CD4-positive, alpha-beta T cell treated with Interleukin-1 beta for 1 hour (primary cell): ENCODE measurements at regions not wholly inside any gene's neighbourhood (a gene's known extent, or its start where the extent isn't known, plus 50 kb on each side); places are given as distances from the start of the nearest gene placed in this dataset.
A peak's percentile ranks its signal among the peaks of the same experiment; 100 is the strongest.

Experiments
- DNase-seq, 2 donors: peaks; one replicate each; pipeline ENCODE4 v3.0.0-alpha.2; 2020 to 2022

DNA sequence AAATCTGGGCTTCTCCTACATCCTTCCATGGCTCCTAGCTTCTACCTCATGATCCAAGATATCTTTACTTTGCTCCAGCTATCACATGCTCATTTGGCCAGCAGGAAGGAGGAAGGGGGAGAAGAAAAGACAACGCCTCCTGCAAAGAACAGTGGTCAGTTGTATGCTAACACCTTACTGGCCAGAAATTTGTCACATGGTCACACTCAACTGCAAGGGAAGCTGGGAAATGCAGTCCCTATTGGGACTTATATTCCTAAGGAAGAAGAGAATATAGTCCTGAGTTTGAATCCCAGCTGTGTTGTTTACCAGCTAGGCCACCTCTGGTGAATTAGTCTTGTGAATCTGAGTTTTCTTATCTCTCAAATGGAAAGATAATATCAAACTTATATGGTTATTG is 272.0 kb downstream of the BLID start:
- DNase-seq: no peak

DNA sequence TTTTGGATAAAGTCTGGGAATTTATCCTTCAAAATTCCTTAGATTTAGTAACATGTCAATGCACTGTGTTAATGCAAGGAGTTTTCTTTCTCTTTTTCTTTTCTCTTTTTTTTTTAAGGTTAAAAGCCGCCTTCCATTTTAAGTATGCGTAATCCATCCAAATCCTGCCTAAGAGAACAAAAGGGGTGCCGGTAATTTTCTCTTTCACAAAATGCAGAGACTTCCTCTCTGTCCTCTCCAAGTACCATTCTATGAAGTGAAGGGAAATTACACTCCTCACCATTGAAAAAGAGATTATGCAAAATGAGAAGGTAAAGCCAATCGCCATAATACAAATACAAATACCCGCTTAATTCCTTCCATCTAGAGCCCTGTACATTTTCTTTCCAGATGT is 273.8 kb downstream of the BLID start:
- no peak for DNase-seq

DNA sequence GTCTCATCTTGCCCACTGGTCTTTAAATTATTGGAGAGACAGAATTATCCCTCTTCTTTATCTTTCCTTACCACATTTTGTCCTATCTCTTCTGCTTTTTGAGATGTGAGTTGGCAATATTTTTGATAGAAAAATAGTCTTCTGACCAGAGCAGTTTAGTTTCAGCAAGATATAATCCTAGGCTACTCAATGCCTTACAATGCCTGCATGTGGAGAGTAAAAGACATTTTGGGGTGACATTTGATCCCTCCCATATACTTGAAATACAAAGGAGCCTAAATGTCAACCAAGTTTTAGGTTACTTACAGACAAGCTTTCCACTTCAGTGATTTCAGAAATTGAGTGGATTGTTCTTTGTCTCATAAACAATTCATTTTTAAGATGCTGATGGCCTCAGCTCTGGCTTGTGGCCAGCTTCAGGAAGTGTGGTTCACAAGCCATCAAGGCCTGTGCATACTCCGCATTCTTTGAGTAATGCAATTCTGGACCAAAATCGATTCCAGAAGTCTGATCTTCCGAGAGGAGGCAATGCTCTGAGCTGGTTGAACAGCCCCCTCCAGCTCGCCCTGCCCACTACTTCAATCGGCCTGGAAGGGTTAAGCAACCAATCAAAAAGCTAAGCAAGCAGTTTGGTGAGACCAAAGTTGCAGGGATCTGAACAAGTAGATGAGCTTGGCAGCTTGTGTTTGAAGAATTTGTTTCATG is 274.4 kb downstream of the BLID start:
- no peak for DNase-seq

DNA sequence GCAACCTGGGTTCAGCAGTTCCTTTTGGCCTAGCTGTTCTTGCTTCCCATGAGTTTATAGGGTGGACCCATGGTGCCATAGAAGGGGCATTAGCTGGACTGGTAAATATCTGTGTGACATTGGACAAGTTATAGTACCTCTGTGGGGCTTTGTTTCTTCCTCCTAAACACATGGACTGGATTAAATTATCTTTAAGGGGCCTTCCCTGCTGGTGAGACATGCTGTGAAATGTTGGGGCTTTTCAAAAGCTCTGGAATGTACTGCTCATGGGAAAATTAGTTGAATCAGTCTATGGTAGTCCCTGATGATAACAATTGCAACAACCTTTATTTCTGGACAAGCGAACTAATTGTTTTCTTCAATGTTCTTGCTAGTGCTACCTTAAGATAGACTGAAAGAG is 276.2 kb downstream of the BLID start:
- DNase-seq: no peak

- DNase-seq: no peak
These were observed 277.4 kb downstream of the BLID start for GRCh38 chr11:121838571-121838970.

DNA sequence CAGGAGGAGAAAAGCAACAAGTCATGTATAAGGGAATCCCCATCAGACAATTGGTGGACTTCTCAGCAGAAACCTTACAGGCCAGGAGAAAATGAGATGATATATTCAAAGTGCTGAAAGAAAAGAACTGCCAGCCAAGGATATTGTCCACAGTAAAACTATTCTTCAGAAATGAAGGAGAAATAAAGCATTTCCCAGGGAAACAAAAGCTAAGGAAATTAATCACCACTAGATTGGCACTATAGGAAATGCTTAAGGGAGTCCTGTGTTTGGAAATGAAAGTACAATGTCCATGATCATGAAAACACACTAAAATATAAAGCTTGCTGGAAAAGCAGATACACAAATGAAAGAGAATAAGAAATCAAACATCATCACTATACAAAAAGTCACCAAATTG is 282.0 kb downstream of the BLID start:
- no peak for DNase-seq

- DNase-seq: peak in 1 of 2 donors; percentile 1
These were observed 286.8 kb downstream of the BLID start for GRCh38 chr11:121829159-121829643.

DNA sequence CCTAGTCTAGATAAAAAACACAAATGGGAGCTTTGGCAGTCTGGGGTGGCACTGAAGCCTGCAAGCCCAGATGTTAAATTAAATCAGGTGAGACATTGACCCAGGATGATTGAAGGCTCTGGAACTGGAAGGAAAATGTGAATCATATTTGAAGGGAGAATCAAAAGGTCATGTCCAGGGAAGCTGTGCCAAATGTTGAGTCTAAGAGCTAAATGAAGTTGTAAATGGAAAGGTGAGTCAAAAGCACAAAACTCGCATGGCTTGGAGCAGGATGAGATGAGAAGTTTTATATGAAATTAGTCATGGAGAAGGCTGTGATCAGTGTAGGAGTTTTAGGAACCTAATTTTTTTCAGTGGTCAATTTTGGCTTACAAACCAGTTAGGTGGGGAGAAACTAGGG is 301.1 kb downstream of the BLID start:
- no peak for DNase-seq

- no peak for DNase-seq
These were observed 301.7 kb downstream of the BLID start for GRCh38 chr11:121814296-121814695.

- no peak for DNase-seq
These were observed 305.7 kb downstream of the BLID start for GRCh38 chr11:121810291-121810690.

DNA sequence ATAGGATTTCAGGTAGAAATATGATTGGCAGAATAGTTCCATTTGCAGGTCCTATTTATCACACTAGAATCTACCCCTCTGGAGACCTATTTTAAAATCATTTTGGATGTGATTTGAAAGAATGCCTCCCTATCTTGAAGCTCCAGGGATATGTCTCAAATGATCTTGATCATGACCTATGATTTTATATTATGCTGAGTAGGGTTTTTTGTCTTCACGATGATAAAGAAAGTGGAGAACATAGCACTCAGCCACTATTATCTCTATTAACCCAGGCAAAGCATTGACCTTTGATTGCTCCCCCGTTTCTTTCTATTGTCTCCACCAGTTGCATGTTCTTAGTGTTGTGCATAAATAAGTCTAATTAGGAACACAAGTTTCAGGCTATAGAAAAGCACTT is 307.9 kb downstream of the BLID start:
- DNase-seq: no peak

- DNase-seq: no peak
These were observed 309.0 kb downstream of the BLID start for GRCh38 chr11:121807051-121807450.

DNA sequence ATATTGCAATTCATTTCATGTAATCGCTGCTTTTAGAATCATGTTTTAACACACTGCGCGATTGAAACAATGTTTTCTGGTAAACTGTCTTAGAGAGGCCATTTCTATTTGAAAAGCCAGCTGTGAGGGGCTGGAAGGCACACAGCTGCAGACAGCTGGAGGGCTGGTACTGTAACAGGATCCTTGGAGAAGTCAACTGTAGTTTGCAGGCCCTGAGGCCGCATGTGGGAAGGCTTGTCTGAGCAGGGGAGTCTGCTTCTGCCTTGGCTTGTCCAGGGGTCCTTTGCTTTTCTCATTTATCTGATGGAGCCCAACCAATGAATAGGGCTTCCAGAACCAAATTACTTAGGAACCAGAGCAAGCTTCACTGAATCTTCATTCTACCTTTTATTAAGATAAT is 313.5 kb downstream of the BLID start:
- no peak for DNase-seq

DNA sequence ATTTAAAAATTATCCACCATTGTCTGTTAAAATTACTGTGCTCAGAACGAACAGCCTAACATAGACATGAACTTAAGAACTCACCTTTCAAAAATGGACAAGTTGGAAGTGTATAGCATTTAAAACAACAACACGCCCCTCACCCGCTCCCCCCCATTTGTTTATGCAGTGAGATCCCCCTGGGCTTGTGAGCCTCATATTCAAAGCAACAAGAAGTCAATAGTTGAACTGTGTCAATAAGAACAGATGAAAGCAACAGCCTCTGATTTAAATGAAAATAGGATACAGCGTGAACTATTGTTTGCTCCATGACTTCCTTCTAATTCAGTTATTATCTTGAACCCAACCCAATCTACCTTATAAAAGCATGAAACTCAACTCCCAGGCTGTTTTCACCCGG is 314.2 kb downstream of the BLID start:
- no peak for DNase-seq

GRCh38 chr11:121801394-121801748 is 314.6 kb downstream of the BLID start:
- DNase-seq: no peak

DNA sequence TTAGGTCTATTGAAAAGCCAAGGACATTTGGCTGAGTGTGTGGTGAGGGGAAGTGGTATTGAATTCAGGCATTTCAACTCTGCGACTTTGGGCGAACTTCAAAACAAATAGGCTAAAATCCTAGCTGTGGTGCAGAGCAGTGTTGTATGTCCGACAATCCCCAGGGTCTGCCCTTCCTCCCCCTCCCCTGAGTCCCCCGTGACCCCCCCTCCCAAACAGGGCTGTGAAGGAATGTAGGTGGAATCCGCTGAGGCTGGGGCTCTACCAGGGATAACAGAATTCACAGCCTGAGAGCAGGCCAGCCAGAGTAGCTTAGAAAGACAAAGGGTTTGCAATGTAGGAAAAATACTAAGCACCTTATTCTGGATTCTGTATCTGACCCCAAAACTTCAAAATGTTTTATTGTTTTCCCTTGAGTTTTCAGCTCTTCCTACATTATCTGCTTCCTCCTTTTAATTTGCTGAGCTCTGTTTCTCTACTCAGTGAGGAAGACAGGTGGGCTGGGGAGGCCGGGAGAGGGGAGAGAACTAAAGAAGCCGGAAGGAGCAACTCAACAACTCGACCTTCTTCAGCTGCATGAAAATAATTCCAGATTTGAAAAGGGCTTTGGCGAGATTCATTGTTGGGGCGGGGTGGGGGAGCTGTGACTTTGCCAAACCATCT is 315.2 kb downstream of the BLID start:
- no peak for DNase-seq

DNA sequence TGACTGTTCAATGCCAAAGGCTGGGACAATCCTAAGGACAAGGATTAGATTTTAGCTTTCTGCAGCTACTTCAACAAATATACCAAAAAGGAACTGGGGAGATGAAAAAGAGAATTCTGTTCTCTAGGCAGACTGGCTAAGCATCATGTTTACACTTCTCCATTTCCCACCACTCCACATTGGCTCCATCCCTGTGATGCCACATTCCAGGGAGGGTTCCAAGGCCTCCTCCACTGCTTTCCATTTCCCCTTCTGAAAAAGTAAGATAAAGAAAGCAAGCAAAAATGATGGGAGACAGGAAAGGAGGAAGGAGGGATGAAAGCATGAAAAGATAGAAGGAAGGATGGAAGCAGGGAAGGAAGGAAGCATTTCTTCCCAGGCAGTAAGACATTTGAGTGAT is 315.8 kb downstream of the BLID start:
- no peak for DNase-seq

GRCh38 chr11:121797496-121797895 is 318.5 kb downstream of the BLID start:
- no peak for DNase-seq

DNA sequence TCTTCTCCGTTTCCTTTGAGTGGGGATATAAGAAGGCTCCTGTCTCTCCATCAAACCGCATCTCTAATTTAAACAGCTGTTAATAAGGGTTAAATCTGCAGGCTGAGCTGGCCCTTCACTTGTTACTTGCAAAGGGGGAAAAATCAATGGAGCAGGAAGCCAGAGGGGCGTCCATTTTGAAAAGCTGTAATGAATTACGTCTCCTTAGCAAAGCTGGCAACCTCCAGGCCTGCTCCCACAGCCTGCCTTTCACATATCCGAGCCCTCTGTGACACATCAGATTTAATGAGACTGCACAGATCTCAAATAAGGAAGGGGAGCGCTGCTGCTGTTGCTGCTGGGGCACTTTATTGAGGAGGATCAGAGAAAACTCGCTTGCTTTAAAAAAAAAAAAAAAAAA is 320.8 kb downstream of the BLID start:
- DNase-seq: no peak

- DNase-seq: no peak
These were observed 321.3 kb downstream of the BLID start for GRCh38 chr11:121794671-121795141.

DNA sequence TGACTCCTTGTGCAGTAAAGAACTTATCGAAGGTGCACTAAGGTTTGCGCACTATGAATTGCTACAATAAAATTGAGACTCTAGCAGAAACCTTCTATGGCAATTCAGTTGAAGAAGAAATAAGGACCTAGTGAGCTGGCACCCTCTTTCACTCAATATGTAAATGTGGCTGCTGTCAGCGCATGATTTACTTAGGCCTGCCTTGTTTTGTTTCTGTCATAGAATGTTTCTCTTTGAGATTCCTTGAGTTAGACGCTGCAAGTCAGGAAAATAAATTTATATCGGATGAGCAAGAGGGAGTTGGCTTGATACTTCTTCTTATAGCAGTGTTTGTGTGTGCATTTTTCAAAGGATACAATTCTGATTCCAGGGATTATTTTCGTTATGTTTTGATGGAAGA is 322.1 kb downstream of the BLID start:
- no peak for DNase-seq

DNA sequence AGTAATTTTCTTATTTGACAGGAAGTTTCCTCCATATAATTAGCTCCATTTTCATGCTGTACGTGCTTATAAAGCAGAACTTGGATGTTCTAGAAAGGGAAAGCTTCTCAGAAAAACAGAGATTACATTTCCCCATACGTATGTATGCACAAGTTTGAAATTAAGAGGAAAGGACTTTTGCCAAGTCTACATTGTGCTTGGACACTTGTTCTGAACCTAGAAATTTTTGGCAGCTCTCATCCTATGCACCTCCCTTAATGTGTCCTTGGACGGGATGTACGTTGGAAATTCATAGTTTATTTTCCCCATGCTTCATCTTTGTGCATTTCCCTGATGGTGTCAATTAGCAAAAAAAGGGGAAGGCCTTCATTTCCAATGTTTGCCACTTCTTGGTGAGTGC is 322.7 kb downstream of the BLID start:
- DNase-seq: no peak

GRCh38 chr11:121792185-121792584 is 323.8 kb downstream of the BLID start:
- no peak for DNase-seq

- DNase-seq: no peak
These were observed 325.6 kb downstream of the BLID start for GRCh38 chr11:121790430-121790829.

DNA sequence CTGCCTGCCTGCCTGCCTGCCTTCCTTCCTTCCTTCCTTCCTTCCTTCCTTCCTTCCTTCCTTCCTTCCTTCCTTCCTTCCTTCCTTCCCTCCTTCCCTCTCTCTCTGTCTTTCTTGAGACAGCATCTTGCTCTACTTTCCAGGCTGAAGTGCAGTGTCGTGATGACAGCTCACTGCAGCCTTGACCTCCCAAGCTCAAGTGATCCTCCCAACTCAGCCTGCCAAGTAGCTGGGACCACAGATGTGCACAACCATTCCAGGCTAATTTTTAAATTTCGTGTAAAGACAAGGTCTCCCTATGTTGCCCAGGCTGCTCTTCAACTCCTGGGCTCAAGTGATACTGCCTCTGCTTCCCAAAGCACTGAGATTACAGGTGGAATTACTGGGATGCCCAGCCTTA is 328.2 kb upstream of the SORL1-AS1 start:
- no peak for DNase-seq
